ENCODE measurements at regions not wholly inside any gene's neighbourhood (a gene's known extent, or its start where the extent isn't known, plus 50 kb on each side); places are given as distances from the start of the nearest gene placed in this dataset.
"Not testable (repeated sequence)": the region's sequence is repeated elsewhere in the genome, so short reads cannot be mapped to it uniquely, and the experiment has no call there.

DNA sequence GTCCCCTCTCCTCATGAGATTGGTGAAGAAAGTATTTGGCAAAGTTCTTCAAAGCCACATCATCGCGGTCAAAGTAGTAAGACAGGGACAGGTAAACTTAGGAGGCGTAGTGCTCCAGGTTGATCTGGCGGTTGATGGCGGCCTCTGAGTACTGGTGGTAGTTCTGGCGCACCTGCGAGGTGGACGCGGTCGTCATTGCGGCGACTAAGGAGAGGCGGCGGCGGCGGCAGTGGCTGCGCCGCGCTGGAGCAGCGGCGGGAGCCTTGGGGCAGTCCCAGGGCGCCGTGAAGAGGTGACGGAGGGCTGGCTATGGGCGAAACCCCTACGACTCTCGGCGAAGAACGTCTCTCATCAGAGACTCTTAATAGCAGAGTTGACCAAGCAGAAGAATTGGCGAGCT lies 107.2 kb upstream of the UBE2E3 start:
- H3K4me1 ChIP-seq (replicated peaks): no peaks in the 10 kb centered on the region
- H3K27me3 ChIP-seq (replicated peaks): no peaks in the 10 kb centered on the region
- DNase-seq (ENCODE audit: low read depth in 1 of 2, low spot score in 2 of 2): no peak
- no peaks in the 10 kb centered on the region for H3K36me3 ChIP-seq
- H3K9me3 ChIP-seq (replicated peaks): no peaks in the 10 kb centered on the region
- no peak overlapping the region for H3K4me3 ChIP-seq
- no peak overlapping the region for H3K27ac ChIP-seq

DNA sequence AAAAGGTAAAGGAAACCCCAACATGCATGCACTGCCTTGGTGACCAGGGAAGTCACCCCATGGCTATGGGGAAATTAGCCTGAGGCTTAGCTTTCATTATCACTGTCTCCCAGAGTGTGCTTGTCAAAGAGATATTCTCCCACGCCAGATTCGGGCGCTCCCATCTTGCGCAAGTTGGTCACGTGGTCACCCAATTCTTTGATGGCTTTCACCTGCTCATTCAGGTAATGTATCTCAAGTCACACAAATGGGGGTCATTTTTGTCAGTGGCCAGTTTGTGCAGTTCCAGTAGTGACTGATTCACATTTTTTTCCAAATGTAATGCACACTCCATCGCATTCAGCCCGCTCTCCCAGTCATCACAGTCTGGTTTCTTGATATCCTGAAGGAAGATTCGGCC lies 107.6 kb upstream of the UBE2E3 start:
- not testable (repeated sequence) for H3K27ac ChIP-seq; H3K36me3 ChIP-seq; H3K4me3 ChIP-seq; DNase-seq (ENCODE audit: low read depth in 1 of 2, low spot score in 2 of 2); H3K27me3 ChIP-seq (replicated peaks); H3K9me3 ChIP-seq (replicated peaks); H3K4me1 ChIP-seq (replicated peaks)

GRCh38 chr2:180872255-180872654 lies 108.2 kb upstream of the UBE2E3 start:
- Histone ChIP-seq H3K27ac (no peak overlapping the region), H3K27me3 (replicated peaks) (no peaks in the 10 kb centered on the region)
- no peak for DNase-seq (ENCODE audit: low read depth in 1 of 2, low spot score in 2 of 2)

GRCh38 chr2:180871649-180872048 lies 108.8 kb upstream of the UBE2E3 start:
- H3K36me3 ChIP-seq: no peaks in the 10 kb centered on the region
- no peak for DNase-seq (ENCODE audit: low read depth in 1 of 2, low spot score in 2 of 2)
- H3K4me3 ChIP-seq: no peak overlapping the region
- H3K4me1 ChIP-seq (replicated peaks): no peaks in the 10 kb centered on the region
- H3K27ac ChIP-seq: no peak overlapping the region
- H3K27me3 ChIP-seq (replicated peaks): no peaks in the 10 kb centered on the region
- H3K9me3 ChIP-seq (replicated peaks): no peaks in the 10 kb centered on the region

More at GRCh38 chr2:180872255-180872654, 108.2 kb upstream of the UBE2E3 start:
- H3K4me1 ChIP-seq (replicated peaks): no peaks in the 10 kb centered on the region
- no peak overlapping the region for H3K4me3 ChIP-seq
- H3K9me3 ChIP-seq (replicated peaks): no peaks in the 10 kb centered on the region
- no peaks in the 10 kb centered on the region for H3K36me3 ChIP-seq

- H3K9me3 ChIP-seq (replicated peaks): no peaks in the 10 kb centered on the region
- H3K27me3 ChIP-seq (replicated peaks): no peaks in the 10 kb centered on the region
- H3K4me1 ChIP-seq (replicated peaks): no peaks in the 10 kb centered on the region
- H3K27ac ChIP-seq: no peak overlapping the region
- DNase-seq (ENCODE audit: low read depth in 1 of 2, low spot score in 2 of 2): no peak
- H3K4me3 ChIP-seq: no peak overlapping the region
- H3K36me3 ChIP-seq: no peaks in the 10 kb centered on the region
Measured at GRCh38 chr2:180849851-180850250, 130.6 kb upstream of the UBE2E3 start.

GRCh38 chr2:180848393-180848792 lies 132.0 kb upstream of the UBE2E3 start:
- Histone ChIP-seq H3K27ac (no peak overlapping the region), H3K36me3 (no peaks in the 10 kb centered on the region), H3K27me3 (replicated peaks) (no peaks in the 10 kb centered on the region), H3K9me3 (replicated peaks) (no peaks in the 10 kb centered on the region), H3K4me3 (no peak overlapping the region), H3K4me1 (replicated peaks) (no peaks in the 10 kb centered on the region)
- DNase-seq (ENCODE audit: low read depth in 1 of 2, low spot score in 2 of 2): no peak

DNA sequence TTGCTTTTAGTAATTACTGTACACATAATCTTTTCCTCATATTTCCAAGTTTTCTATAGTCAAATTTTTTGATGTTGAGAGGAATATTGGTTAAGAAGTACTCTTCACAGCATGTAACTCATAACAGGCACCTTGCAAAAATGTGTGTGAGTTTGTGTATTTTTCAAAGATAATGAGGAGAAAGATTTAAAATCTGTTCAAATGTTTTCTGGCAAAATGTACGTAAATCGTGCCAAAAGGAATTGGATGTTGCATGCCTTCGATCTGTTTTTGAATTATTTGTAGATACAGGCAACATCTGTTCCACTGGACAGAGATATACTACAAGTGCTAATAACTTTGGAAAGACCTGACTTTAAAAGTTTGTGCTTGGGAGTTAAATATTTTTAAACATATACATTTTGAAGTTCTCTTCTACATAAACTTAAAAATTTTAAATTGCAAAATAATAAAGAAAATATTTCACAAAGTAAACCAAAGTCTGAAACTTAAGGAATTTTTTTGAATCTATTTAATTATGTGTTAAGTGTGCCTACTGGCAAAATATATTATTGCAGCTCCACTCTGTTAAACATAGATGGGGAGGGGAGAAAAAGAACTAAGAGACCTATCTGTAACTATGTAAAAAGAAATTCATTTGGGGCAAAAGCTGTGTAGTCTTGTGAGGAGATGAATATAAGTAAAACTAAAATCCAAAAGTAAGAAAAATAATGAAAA lies 133.5 kb upstream of the UBE2E3 start:
- no peaks in the 10 kb centered on the region for H3K9me3 ChIP-seq (replicated peaks)
- no peak for DNase-seq (ENCODE audit: low read depth in 1 of 2, low spot score in 2 of 2)
- no peaks in the 10 kb centered on the region for H3K4me1 ChIP-seq (replicated peaks)
- H3K27me3 ChIP-seq (replicated peaks): no peaks in the 10 kb centered on the region
- no peak overlapping the region for H3K4me3 ChIP-seq
- H3K27ac ChIP-seq: no peak overlapping the region
- H3K36me3 ChIP-seq: no peaks in the 10 kb centered on the region

DNA sequence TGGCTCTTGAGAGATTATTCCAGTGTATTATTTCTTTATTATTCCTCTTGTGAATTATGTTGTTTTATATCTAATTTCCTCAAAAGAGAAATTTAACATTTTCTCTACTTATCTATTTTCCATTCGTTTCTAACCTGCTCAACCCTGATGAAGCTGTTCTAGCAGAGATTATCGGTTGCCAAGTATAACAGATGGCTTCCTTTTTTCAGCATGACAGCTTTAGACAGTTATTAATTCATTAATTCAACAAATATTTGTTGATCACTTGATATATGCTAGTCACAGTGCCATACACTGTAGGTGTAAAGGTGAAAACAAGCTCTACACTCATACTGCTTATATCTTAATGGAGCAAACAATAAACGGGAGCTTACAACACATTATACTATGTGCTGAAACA lies 137.9 kb upstream of the UBE2E3 start:
- H3K4me1 ChIP-seq (replicated peaks): no peaks in the 10 kb centered on the region
- no peak overlapping the region for H3K27ac ChIP-seq
- no peaks in the 10 kb centered on the region for H3K27me3 ChIP-seq (replicated peaks)
- no peaks in the 10 kb centered on the region for H3K9me3 ChIP-seq (replicated peaks)
- DNase-seq (ENCODE audit: low read depth in 1 of 2, low spot score in 2 of 2): no peak
- H3K4me3 ChIP-seq: no peak overlapping the region
- H3K36me3 ChIP-seq: no peaks in the 10 kb centered on the region

DNA sequence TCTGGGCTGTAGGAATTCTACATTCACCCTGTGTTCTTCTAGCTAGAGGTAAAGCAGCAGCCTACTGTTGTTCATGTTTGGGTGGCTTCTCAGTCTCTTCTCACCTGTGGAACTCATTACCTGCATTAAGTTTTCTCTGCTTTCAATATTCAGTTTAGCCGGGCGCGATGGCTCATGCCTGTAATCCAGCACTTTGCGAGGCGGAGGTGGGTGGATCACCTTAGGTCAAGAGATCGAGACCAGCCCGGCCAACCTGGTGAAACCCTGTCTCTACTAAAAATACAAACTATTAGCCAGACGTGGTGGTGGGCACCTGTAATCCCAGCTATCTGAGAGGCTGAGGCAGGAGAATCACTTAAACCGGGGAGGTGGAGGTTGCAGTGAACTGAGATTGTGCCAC lies 139.8 kb upstream of the UBE2E3 start:
- Histone ChIP-seq H3K4me1 (replicated peaks) (no peaks in the 10 kb centered on the region), H3K9me3 (replicated peaks) (no peaks in the 10 kb centered on the region)

GRCh38 chr2:180829836-180830235 lies 150.6 kb upstream of the UBE2E3 start:
- Histone ChIP-seq H3K4me3 (no peak overlapping the region), H3K9me3 (replicated peaks) (no peaks in the 10 kb centered on the region)

More for the DNA sequence above, 139.8 kb upstream of the UBE2E3 start:
- Histone ChIP-seq H3K4me3 (no peak overlapping the region), H3K36me3 (no peaks in the 10 kb centered on the region), H3K27ac (no peak overlapping the region), H3K27me3 (replicated peaks) (no peaks in the 10 kb centered on the region)
- DNase-seq (ENCODE audit: low read depth in 1 of 2, low spot score in 2 of 2): no peak

GRCh38 chr2:180829261-180829660 lies 151.1 kb upstream of the UBE2E3 start:
- no peaks in the 10 kb centered on the region for H3K9me3 ChIP-seq (replicated peaks)
- H3K27me3 ChIP-seq (replicated peaks): no peaks in the 10 kb centered on the region
- H3K4me1 ChIP-seq (replicated peaks): peaks cover 3% of the 10 kb centered on the region; the same call in 1 of the 2 replicates
- H3K4me3 ChIP-seq: no peak overlapping the region
- H3K36me3 ChIP-seq: no peaks in the 10 kb centered on the region
- H3K27ac ChIP-seq: peak overlapping the region; percentile 11; the same call in 1 of the 2 replicates
- no peak for DNase-seq (ENCODE audit: low read depth in 1 of 2, low spot score in 2 of 2)

More at GRCh38 chr2:180829836-180830235, 150.6 kb upstream of the UBE2E3 start:
- Histone ChIP-seq H3K27ac (peak overlapping the region; percentile 11; the same call in 1 of the 2 replicates), H3K36me3 (no peaks in the 10 kb centered on the region), H3K4me1 (replicated peaks) (peaks cover 3% of the 10 kb centered on the region; the same call in 1 of the 2 replicates), H3K27me3 (replicated peaks) (no peaks in the 10 kb centered on the region)
- no peak for DNase-seq (ENCODE audit: low read depth in 1 of 2, low spot score in 2 of 2)

DNA sequence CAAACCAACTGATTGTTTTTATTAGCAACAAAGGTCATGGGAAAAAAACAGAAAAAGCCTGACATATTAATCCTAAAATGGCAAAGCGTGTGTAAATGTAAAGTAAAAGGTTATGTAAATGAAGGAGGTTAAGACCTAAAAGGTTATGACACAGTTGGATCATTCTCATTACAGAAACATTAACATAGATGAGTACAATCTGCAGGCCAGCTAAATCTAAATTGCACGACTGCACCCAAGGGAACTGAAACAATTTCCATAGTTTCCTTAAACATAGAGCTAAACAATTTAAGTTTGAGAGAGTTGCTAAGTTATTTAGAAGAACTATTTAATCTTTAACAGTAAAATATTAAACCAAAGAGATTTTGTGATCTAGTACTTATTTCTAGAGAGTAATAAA lies 151.6 kb upstream of the UBE2E3 start:
- Histone ChIP-seq H3K9me3 (replicated peaks) (no peaks in the 10 kb centered on the region), H3K27me3 (replicated peaks) (no peaks in the 10 kb centered on the region), H3K4me1 (replicated peaks) (peaks cover 7% of the 10 kb centered on the region), H3K4me3 (no peak overlapping the region), H3K36me3 (no peaks in the 10 kb centered on the region), H3K27ac (no peak overlapping the region)
- no peak for DNase-seq (ENCODE audit: low read depth in 1 of 2, low spot score in 2 of 2)

GRCh38 chr2:180823546-180824141 lies 156.8 kb upstream of the UBE2E3 start:
- Histone ChIP-seq H3K9me3 (replicated peaks) (no peaks in the 10 kb centered on the region), H3K27me3 (replicated peaks) (no peaks in the 10 kb centered on the region), H3K27ac (no peak overlapping the region), H3K36me3 (no peaks in the 10 kb centered on the region), H3K4me3 (no peak overlapping the region), H3K4me1 (replicated peaks) (peaks cover 7% of the 10 kb centered on the region; the same call in 1 of the 2 replicates)
- DNase-seq (ENCODE audit: low read depth in 1 of 2, low spot score in 2 of 2): peak in 1 of 2 experiments; percentile 14

GRCh38 chr2:180819106-180819505 lies 161.3 kb upstream of the UBE2E3 start:
- H3K4me1 ChIP-seq (replicated peaks): peaks cover 6% of the 10 kb centered on the region; the same call in 1 of the 2 replicates
- no peaks in the 10 kb centered on the region for H3K9me3 ChIP-seq (replicated peaks)
- no peak overlapping the region for H3K4me3 ChIP-seq
- DNase-seq (ENCODE audit: low read depth in 1 of 2, low spot score in 2 of 2): no peak
- no peak overlapping the region for H3K27ac ChIP-seq
- H3K27me3 ChIP-seq (replicated peaks): no peaks in the 10 kb centered on the region
- H3K36me3 ChIP-seq: no peaks in the 10 kb centered on the region
